ENCODE measurements at regions not wholly inside any gene's neighbourhood (a gene's known extent, or its start where the extent isn't known, plus 50 kb on each side); places are given as distances from the start of the nearest gene placed in this dataset.

GRCh38 chr6:66032626-66033025 lies 325.6 kb upstream of the EYS start:
- Histone ChIP-seq H3K4me2 (no peak overlapping the region), H4K20me1 (ENCODE audit: insufficient read depth) (no peaks in the 10 kb centered on the region), H3K36me3 (ENCODE audit: insufficient read depth) (no peaks in the 10 kb centered on the region), H3K27me3 (ENCODE audit: insufficient read depth, low read depth) (no peaks in the 10 kb centered on the region), H2AFZ (ENCODE audit: low read depth) (no peak overlapping the region), H3K4me3 (IDR thresholded peaks at IDR 0.05; ENCODE audit: insufficient read depth, low read depth, low read length) (no peak overlapping the region), H3K4me1 (ENCODE audit: low read depth, poor library complexity, severe bottlenecking) (no peaks in the 10 kb centered on the region), H3K27ac (no peak overlapping the region), H3K79me2 (ENCODE audit: insufficient read depth, low read depth) (no peaks in the 10 kb centered on the region), H3K9ac (no peak overlapping the region)
- TF ChIP-seq, protein P1, sequence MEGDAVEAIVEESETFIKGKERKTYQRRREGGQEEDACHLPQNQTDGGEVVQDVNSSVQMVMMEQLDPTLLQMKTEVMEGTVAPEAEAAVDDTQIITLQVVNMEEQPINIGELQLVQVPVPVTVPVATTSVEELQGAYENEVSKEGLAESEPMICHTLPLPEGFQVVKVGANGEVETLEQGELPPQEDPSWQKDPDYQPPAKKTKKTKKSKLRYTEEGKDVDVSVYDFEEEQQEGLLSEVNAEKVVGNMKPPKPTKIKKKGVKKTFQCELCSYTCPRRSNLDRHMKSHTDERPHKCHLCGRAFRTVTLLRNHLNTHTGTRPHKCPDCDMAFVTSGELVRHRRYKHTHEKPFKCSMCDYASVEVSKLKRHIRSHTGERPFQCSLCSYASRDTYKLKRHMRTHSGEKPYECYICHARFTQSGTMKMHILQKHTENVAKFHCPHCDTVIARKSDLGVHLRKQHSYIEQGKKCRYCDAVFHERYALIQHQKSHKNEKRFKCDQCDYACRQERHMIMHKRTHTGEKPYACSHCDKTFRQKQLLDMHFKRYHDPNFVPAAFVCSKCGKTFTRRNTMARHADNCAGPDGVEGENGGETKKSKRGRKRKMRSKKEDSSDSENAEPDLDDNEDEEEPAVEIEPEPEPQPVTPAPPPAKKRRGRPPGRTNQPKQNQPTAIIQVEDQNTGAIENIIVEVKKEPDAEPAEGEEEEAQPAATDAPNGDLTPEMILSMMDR (conservative IDR thresholded peaks at IDR 0.05; ENCODE audit: low read depth, low read length): no peak

DNA sequence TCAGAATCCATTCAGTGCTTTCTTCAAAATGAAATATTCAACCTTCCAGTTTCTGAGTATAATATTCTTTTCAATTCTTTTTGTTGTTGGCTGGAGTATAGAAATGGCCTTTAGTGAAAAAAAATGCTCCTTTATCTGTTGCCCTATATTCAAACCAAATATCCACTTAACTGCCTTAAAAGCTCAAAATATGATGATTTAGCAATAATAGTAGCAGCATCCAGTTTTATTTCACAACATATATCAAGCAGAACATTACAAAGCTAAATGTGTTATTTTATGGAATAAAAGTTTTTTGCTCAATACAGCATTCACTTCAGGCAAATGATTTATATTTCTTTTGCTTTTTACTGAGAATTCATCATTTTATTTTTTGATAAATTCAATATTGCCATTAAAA lies 322.4 kb upstream of the EYS start:
- no peaks in the 10 kb centered on the region for H3K36me3 ChIP-seq (ENCODE audit: insufficient read depth)
- no peak overlapping the region for H3K4me3 ChIP-seq (IDR thresholded peaks at IDR 0.05; ENCODE audit: insufficient read depth, low read depth, low read length)
- TF ChIP-seq, protein P1 (conservative IDR thresholded peaks at IDR 0.05; ENCODE audit: low read depth, low read length): no peak

GRCh38 chr6:65999288-65999791 lies 292.3 kb upstream of the EYS start:
- Histone ChIP-seq H3K27me3 (ENCODE audit: insufficient read depth, low read depth) (no peaks in the 10 kb centered on the region), H3K4me1 (ENCODE audit: low read depth, poor library complexity, severe bottlenecking) (no peaks in the 10 kb centered on the region), H3K27ac (no peak overlapping the region), H2AFZ (ENCODE audit: low read depth) (no peak overlapping the region), H4K20me1 (ENCODE audit: insufficient read depth) (no peaks in the 10 kb centered on the region), H3K4me2 (no peak overlapping the region), H3K9ac (no peak overlapping the region), H3K79me2 (ENCODE audit: insufficient read depth, low read depth) (no peaks in the 10 kb centered on the region), H3K4me3 (IDR thresholded peaks at IDR 0.05; ENCODE audit: insufficient read depth, low read depth, low read length) (no peak overlapping the region), H3K36me3 (ENCODE audit: insufficient read depth) (no peaks in the 10 kb centered on the region)
- TF ChIP-seq, protein P1 (conservative IDR thresholded peaks at IDR 0.05; ENCODE audit: low read depth, low read length): no peak

More for the DNA sequence above, 322.4 kb upstream of the EYS start:
- no peak overlapping the region for H3K27ac ChIP-seq
- H2AFZ ChIP-seq (ENCODE audit: low read depth): no peak overlapping the region
- H3K4me1 ChIP-seq (ENCODE audit: low read depth, poor library complexity, severe bottlenecking): no peaks in the 10 kb centered on the region
- H3K4me2 ChIP-seq: no peak overlapping the region
- H3K9ac ChIP-seq: no peak overlapping the region
- no peaks in the 10 kb centered on the region for H4K20me1 ChIP-seq (ENCODE audit: insufficient read depth)
- no peaks in the 10 kb centered on the region for H3K79me2 ChIP-seq (ENCODE audit: insufficient read depth, low read depth)
- no peaks in the 10 kb centered on the region for H3K27me3 ChIP-seq (ENCODE audit: insufficient read depth, low read depth)

GRCh38 chr6:65998544-65998943 lies 291.5 kb upstream of the EYS start:
- no peak overlapping the region for H3K4me2 ChIP-seq
- no peak overlapping the region for H2AFZ ChIP-seq (ENCODE audit: low read depth)
- H3K4me3 ChIP-seq (IDR thresholded peaks at IDR 0.05; ENCODE audit: insufficient read depth, low read depth, low read length): no peak overlapping the region
- H3K4me1 ChIP-seq (ENCODE audit: low read depth, poor library complexity, severe bottlenecking): no peaks in the 10 kb centered on the region
- no peaks in the 10 kb centered on the region for H3K36me3 ChIP-seq (ENCODE audit: insufficient read depth)
- H3K9ac ChIP-seq: no peak overlapping the region
- H4K20me1 ChIP-seq (ENCODE audit: insufficient read depth): no peaks in the 10 kb centered on the region
- H3K79me2 ChIP-seq (ENCODE audit: insufficient read depth, low read depth): no peaks in the 10 kb centered on the region
- no peaks in the 10 kb centered on the region for H3K27me3 ChIP-seq (ENCODE audit: insufficient read depth, low read depth)
- H3K27ac ChIP-seq: no peak overlapping the region
- TF ChIP-seq, protein P1 (conservative IDR thresholded peaks at IDR 0.05; ENCODE audit: low read depth, low read length): no peak
